HTR-8/SVneo (cell line): ENCODE measurements at regions not wholly inside any gene's neighbourhood (a gene's known extent, or its start where the extent isn't known, plus 50 kb on each side); places are given as distances from the start of the nearest gene placed in this dataset.

Experiments used
- DNase-seq: peaks from one replicate; pipeline ENCODE4 v3.0.0; 2011; ENCODE audit warnings: low spot score, mixed read lengths; ENCODE audit not compliant: insufficient read length
- FAIRE-seq: peaks from 2 replicates; lab custom pipeline; 2011; peaks lifted over from hg19 to GRCh38; lab: Jason Lieb, UNC

DNA sequence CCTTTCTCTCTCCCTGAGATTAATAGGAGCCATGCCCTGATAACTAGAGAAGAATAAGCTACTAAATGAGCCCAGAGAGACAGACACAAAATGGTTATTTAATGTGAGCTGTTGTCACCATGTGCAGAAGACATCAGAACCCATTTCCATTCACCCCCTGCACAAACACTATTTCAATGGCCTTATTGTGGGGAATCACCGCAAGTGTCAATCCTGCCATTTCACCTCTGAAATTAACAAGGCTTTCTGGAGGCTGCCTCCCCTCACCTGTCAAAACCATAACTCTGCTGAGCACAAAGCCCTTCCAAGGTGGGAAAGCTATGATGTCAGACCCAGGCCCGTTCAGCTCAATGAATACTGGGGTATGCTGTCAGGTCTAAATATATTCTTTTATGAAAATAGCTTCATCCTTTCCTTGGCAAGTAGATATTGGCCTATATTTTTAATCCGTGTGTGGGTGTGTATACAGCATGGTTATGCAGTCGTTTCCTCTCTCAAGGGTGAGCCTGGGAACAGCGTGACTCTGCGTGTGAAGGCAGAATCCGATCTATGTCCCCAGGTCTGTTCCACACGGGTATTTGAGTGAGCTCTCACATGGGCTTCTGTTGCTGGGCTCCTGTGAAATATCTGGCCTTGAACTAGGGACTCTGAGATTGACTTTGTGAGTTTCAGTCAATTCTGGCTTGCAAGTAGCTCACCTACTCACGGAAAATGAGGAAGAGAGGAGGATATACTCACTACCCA lies 266.3 kb downstream of the FBXW7 start:
- FAIRE-seq (no peak), DNase-seq (no peak)

DNA sequence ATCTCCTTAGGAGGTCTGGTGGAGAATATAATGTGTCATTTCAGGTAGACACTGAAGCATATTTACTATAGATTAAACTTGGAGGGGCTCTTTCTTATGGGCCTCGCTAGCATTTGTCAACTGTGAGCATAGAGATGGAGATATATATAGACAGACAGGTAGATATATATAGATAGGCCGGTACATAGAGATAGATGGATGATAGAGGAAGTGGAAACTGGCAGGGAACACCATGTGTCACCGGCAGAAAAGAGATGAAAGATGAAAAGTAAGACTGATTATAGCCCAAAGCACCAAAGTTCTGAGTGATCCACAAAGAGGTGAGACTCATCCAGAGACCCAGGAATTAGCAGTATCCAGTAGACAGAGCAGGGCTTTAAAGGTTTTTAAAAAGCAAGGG lies 268.1 kb downstream of the FBXW7 start:
- no peak for FAIRE-seq
- DNase-seq, result no peak

DNA sequence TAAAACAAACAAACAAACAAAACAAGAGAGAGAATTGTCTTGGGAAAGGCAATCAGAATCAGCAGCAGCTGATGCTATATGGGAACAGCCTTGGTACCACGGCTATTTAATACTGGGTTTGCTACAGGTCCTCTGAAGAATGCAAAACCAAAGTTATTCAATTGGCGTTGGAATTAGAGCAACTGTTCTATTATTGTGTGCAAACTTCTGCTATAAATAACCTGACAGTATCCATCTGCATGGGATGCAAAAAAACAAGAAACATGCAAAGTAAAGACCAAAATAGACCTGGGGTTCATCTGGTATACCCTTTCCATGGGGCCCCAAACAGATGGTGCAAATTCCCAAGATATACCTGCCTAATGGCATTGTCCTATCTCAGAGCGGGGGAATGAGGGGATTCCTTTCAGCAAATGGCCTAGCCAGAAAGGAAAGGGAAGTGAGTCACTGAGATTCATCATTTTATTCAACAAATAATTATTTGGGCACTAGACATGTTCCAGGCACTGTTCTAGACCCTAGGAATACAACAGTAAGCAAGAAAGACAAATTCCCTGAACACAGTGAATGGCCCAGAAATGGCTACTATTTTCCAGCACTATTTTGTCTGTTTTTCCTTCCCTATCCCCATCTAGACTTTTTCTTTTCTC lies 268.9 kb downstream of the FBXW7 start:
- DNase-seq (no peak), FAIRE-seq (no peak)

DNA sequence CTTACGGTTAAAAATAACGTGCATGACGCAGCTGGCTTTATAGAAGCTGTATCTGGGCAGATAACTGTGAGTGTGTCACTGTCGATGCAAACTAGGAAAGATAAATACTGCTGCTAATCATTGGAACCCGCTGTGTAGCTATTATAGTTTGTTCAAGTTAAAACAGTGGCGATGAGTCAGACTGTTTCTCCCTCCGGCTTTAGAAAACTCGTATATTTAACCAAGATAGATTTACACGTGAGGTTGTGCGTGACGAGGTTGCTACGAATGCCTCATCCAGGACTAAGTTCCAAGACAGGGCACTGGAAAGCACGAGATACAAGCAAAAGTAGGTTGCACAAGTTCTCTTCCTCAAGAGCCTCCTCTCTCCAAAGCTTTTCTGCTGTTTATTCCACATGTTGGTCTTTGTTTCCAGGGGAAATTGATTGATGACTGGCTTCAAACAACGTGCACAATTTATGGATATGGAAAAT lies 270.7 kb downstream of the FBXW7 start:
- peak; percentile 36 for FAIRE-seq
- peak; percentile 67 for DNase-seq

DNA sequence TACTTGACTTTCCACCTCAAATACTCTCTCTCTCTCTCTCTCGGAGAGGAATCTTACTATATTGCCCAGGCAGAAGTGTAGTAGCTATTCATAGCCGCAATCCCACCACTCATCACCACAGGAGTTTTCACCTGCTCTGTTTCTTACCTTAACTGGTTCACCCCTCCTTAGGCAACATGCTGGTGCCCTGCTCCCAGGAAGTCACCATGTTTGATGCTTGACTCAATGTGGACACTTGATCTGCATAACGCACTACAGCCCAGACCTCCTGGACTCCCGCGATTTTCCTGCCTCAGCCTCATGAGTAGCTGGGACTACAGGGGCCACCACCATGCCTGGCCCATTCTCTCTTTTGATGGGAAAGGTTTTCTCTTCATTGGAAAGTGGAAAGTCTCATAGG lies 271.8 kb downstream of the FBXW7 start:
- FAIRE-seq (no peak), DNase-seq (no peak)

DNA sequence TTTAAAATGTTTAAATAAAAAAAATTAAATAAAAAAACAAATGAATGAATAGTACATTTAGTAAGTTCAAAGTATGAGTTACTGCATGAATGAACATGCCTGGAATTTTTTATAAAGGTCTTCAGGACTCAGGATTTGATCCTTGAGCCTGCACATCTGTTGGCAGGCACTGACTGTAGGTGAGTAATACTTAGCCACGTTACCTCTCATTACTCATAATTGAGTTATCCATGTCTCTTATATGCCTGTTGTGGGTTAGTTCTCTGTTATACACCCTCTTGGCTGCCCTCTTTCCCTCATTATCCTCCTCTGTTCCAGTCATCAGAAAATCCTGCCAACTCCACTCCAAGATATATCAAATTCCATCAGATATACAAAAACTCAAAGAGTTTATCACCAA lies 276.0 kb downstream of the FBXW7 start:
- DNase-seq, result peak; percentile 30
- no peak for FAIRE-seq

DNA sequence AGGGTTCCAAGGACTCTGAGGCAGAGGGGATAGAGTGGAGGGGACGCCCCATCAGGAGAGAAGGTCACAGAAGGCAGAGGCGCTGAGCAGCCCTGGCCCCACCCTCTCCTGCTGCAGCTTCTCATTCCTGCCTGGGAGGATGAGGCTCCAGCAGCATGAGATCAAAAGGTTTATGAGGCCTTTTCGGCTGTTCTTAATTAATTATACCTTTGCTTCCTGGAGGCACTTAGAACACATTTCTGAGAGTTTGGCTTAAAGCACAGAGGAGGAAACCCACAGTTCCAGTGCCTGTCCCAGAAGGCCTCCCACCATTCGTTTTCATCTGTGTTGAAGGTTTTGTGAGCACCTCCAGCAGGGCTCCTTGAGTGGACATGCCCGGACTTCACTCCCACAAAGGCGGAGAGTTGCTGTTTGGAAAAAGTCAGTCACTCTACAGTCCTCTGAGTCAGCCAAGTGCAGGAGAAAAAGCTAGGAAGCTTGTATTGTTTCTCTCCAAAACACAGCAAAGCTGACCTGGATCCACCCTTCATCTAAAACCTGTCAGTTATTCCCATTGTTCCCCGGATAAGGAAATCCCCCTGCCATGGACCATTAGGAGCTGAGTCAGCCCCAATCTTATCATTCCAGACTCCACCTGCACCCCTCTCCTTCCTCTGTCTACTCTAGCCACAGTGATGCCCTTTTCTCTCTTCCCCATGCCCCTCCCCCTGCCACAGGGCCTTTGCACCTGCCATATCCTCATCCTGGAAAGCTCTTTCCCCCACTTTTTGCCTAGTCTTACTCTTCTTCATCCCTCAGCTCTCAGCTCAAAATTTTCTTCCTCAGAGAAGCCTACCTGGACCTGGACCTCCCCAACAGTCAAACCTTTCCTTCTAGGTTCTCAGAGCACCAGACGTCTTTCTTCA lies 276.8 kb downstream of the FBXW7 start:
- DNase-seq (peak; percentile 11), FAIRE-seq (no peak)

DNA sequence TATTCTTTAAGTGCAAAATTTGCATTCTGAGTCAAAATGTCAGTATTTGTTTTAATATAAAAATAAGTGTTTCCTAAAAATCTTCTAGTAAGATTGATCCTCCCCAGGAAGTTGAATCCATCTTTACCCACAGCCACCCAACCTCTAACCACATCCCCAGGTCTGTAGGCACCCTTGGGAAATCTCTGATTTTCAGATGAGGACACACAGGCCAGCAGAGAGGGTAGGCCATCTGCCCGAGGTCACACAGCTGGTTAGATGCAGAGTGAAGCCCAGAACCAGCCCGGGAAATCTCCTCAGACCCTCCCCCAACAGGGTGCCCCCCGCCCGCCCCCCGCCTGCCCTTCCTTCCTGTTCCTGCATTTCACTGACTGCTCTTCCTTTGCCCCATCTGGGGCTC lies 277.5 kb downstream of the FBXW7 start:
- FAIRE-seq (no peak), DNase-seq (no peak)

GRCh38 chr4:152257601-152258066 lies 278.3 kb downstream of the FBXW7 start:
- peak; percentile 14 for DNase-seq

DNA sequence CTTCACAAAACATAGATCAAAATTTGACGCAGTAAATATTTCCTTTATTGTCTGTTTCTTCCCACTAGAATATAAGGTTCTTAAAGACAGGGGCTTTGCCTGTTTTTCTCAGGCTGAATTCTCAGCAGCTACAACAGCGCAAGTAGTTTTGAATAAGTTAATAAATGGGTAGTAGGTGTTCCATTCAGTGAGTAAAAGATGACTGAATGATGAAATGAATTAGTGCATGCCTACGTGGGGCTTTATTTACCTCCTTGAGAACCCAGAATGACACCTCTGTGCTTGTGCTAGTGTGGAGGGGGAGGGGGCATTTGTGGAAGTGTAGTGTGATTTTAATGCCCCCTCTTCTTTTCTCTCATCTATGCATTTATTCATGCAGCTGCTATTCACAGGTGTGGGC lies 278.9 kb downstream of the FBXW7 start:
- no peak for DNase-seq
- FAIRE-seq, result no peak

More at GRCh38 chr4:152257601-152258066, 278.3 kb downstream of the FBXW7 start:
- FAIRE-seq, result peak; percentile 90

- DNase-seq, result peak; percentile 61
- no peak for FAIRE-seq
These were observed 280.5 kb downstream of the FBXW7 start for GRCh38 chr4:152255437-152255836.

DNA sequence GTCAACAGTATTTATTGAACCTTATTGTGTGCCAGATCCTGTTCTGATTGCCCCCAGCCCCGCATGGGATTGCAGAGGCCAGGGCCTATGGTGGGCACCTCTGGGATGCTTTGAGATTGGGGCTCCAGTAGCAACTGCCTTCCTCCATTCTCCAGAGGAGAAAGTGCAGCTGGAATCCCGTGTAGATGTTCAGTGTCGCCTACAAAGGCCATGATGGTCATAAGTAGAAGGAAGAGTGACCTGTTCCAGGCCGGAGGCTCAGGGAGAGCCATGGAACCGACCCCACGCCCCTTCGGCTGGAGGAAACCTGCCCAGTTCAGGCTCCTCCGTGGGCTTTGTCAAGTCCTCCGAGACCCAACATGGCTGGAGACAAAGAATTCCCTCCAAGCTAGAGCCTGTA lies 287.5 kb downstream of the FBXW7 start:
- no peak for FAIRE-seq
- DNase-seq, result no peak

- no peak for DNase-seq
- no peak for FAIRE-seq
These were observed 288.5 kb downstream of the FBXW7 start for GRCh38 chr4:152247271-152247975.

DNA sequence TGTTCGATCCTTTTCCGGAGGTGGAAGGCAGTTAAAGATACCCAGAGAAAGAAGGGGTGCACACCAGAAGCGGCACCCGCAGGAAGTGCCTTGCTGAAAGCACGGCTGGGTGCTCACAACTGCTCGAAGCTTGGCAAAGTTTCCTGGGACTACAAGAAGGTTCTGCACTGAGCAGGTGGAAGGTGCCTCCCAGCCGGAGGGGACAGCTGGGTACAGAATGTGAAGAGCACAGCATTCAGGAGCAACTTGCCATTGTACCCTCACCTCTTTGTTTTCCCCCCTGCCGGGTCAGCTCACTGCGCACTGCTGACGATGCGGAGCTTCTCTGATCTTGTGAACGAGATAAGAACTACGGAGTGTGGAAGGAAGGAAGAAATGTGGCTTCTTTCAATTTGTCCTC lies 289.2 kb downstream of the FBXW7 start:
- FAIRE-seq (no peak), DNase-seq (no peak)

DNA sequence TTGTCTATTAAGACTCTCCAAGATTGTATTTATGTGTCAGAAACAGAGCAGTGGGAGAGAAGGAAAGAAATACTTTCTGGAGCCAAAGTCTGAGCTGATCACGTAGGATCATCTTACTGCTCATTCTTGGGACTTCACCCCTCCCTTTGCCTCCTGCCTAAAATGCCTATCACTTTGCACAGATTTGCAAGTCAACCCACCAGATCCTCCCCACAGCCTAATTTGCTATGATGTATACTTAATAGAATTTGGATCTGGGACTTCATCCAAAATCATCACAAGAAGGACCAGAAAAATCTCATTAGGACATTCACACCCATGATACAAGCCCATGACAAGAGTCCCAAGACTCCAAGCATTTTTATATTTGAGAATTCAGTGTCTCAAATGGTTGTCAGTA lies 290.2 kb downstream of the FBXW7 start:
- DNase-seq, result no peak
- no peak for FAIRE-seq

GRCh38 chr4:152244659-152245058 lies 291.2 kb downstream of the FBXW7 start:
- FAIRE-seq (no peak), DNase-seq (no peak)

DNA sequence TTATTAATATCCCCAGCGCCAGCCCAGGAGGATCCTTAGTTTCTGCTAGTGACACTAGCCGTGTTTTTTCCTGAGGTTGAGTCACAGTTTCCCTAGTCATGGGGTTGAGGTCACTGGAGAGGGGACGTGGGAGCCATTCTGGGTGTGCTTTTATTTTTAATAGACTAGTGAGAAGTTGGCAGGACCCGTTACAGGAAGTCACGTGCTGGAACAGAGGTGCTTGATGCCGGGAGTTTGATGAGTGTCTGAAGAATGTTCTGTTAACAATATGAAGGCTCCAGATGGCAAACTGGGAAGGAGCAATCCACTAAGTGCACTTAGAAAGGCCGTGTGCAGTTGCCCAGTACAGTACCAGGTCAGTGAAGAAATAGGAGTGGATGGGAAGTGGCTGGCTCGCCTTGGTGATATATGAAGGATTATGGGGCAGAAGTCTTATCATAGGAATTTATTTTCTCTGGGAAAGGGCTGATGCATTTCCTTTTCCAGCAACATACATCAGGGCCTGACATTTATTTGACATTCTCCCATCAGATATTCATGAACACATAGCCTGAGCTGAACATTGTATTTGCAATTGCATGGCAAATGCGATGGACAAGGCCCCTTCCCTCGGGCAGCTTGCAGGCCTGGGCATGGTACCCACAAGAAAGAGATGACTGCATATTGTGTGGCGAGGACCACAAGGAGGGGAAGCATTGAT lies 291.8 kb downstream of the FBXW7 start:
- FAIRE-seq (no peak), DNase-seq (no peak)

GRCh38 chr4:152243206-152243605 lies 292.7 kb downstream of the FBXW7 start:
- DNase-seq (no peak), FAIRE-seq (no peak)

DNA sequence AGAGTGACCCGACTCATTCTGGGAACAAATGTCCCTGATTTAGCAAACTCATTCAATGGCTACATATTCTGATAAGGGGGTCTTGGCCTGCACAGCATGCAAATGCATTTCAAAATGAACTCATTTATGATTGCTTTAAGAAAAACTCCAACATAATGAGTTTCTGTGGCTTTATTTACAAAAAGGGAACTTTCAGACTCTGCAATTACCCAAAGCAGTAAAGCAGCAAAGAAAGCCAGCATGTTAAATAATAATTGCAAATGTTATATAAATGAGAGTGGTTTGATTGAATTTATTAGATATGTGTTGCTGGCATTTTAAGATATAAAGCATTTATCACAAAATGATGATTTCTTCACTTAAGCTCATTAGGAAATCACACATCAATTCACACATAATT lies 295.7 kb downstream of the FBXW7 start:
- DNase-seq (no peak), FAIRE-seq (no peak)
